Mesothelial cell of epicardium (in vitro differentiated cells): ENCODE measurements at regions not wholly inside any gene's neighbourhood (a gene's known extent, or its start where the extent isn't known, plus 50 kb on each side); places are given as distances from the start of the nearest gene placed in this dataset.

Source experiments
- DNase-seq, 2 experiments: peaks; one replicate each; pipeline ENCODE4 v3.0.0; 2021; ENCODE audit warnings: low spot score in 2 of 2; ENCODE audit not compliant: unreplicated experiment in 2 of 2
- H3K27ac Mint-ChIP-seq: 2 replicates; pipeline ENCODE4 v1.8.0; 2021; ENCODE audit warnings: mixed read lengths
- H3K27me3 Mint-ChIP-seq: 2 replicates; pipeline ENCODE4 v1.8.0; 2021; ENCODE audit warnings: low read depth, mixed read lengths
- H3K36me3 Mint-ChIP-seq: 2 replicates; pipeline ENCODE4 v1.8.0; 2021; ENCODE audit warnings: mixed read lengths
- H3K4me1 Mint-ChIP-seq: 2 replicates; pipeline ENCODE4 v1.8.0; 2021; ENCODE audit warnings: mixed read lengths
- H3K4me3 Mint-ChIP-seq: 2 replicates; pipeline ENCODE4 v1.8.0; 2021; ENCODE audit warnings: mild to moderate bottlenecking, moderate library complexity, mixed read lengths
- H3K9me3 Mint-ChIP-seq: 2 replicates; pipeline ENCODE4 v1.8.0; 2021; ENCODE audit warnings: mixed read lengths
- CTCF ChIP-seq: fragments of 200-600 bp; sonication (generic); IDR thresholded peaks from one replicate; pipeline ENCODE4 v1.5.0; 2021; ENCODE audit warnings: antibody characterized with exemption; ENCODE audit not compliant: unreplicated experiment

GRCh38 chr5:58185397-58185796 is 274.5 kb downstream of the PLK2 start:
- no peaks in the 10 kb centered on the region for H3K27me3 Mint-ChIP-seq
- no peaks in the 10 kb centered on the region for H3K9me3 Mint-ChIP-seq
- H3K4me3 Mint-ChIP-seq = no peak overlapping the region
- H3K4me1 Mint-ChIP-seq = peaks cover 81% of the 10 kb centered on the region
- DNase-seq = no peak
- H3K36me3 Mint-ChIP-seq = no peaks in the 10 kb centered on the region
- peak overlapping the region; percentile 85 for H3K27ac Mint-ChIP-seq
- TF ChIP-seq CTCF = no peak

- no peaks in the 10 kb centered on the region for H3K9me3 Mint-ChIP-seq
- no peaks in the 10 kb centered on the region for H3K36me3 Mint-ChIP-seq
- H3K4me1 Mint-ChIP-seq = peaks cover 76% of the 10 kb centered on the region
- H3K27ac Mint-ChIP-seq = peak overlapping the region; percentile 27
- no peaks in the 10 kb centered on the region for H3K27me3 Mint-ChIP-seq
- H3K4me3 Mint-ChIP-seq = no peak overlapping the region
- no peak for TF ChIP-seq CTCF
- DNase-seq = no peak
Observed at GRCh38 chr5:58184910-58185309, 275.0 kb downstream of the PLK2 start.

GRCh38 chr5:58183786-58184085 is 276.1 kb downstream of the PLK2 start:
- no peak for TF ChIP-seq CTCF
- Mint-ChIP-seq H3K27me3 (no peaks in the 10 kb centered on the region), H3K4me1 (peaks cover 65% of the 10 kb centered on the region), H3K4me3 (no peak overlapping the region), H3K36me3 (no peaks in the 10 kb centered on the region), H3K9me3 (no peaks in the 10 kb centered on the region), H3K27ac (peak overlapping the region; percentile 84)
- no peak for DNase-seq

GRCh38 chr5:58183078-58183785 is 276.7 kb downstream of the PLK2 start:
- Mint-ChIP-seq H3K27ac (peak overlapping the region; percentile 84), H3K4me3 (no peak overlapping the region), H3K36me3 (no peaks in the 10 kb centered on the region), H3K4me1 (peaks cover 62% of the 10 kb centered on the region), H3K9me3 (no peaks in the 10 kb centered on the region), H3K27me3 (no peaks in the 10 kb centered on the region)
- no peak for TF ChIP-seq CTCF
- DNase-seq = no peak

GRCh38 chr5:58182287-58182841 is 277.5 kb downstream of the PLK2 start:
- Mint-ChIP-seq H3K27me3 (no peaks in the 10 kb centered on the region), H3K4me1 (peaks cover 54% of the 10 kb centered on the region), H3K36me3 (no peaks in the 10 kb centered on the region), H3K27ac (peak overlapping the region; percentile 85), H3K9me3 (no peaks in the 10 kb centered on the region), H3K4me3 (no peak overlapping the region)
- DNase-seq = no peak
- no peak for TF ChIP-seq CTCF
